Tibial nerve (tissue), 4 donors: ENCODE measurements at regions not wholly inside any gene's neighbourhood (a gene's known extent, or its start where the extent isn't known, plus 50 kb on each side); places are given as distances from the start of the nearest gene placed in this dataset.

Experiments
- DNase-seq, 2 donors: peaks; one replicate each; pipeline ENCODE4 v3.0.0-alpha.2; 2019; ENCODE audit warnings: low spot score in 2 of 2
- H3K27ac ChIP-seq, 4 donors: fragments of 200-600 bp; sonication (generic) in 3 of 4; one replicate each; pipeline ENCODE4 v1.5.1; 2017 to 2019; ENCODE audit warnings: mild to moderate bottlenecking in 1 of 4
- H3K27me3 ChIP-seq, 2 donors: fragments of 200-600 bp; sonication (generic) in 1 of 2; one replicate each; pipeline versions ENCODE4 v1.5.1 to v1.6.0; 2017 to 2019
- H3K36me3 ChIP-seq, 3 donors: fragments of 200-600 bp; sonication (generic); one replicate each; pipeline ENCODE4 v1.5.1; 2018 to 2019
- H3K4me1 ChIP-seq, 4 donors: fragments of 200-600 bp; sonication (generic) in 3 of 4; one replicate each; pipeline ENCODE4 v1.5.1; 2017 to 2019
- H3K4me3 ChIP-seq, 4 donors: fragments of 200-600 bp; sonication (generic) in 3 of 4; one replicate each; pipeline ENCODE4 v1.5.1; 2017 to 2019; ENCODE audit warnings: mild to moderate bottlenecking in 1 of 4, moderate library complexity in 1 of 4
- H3K9me3 ChIP-seq, 4 donors: fragments of 200-600 bp; sonication (generic) in 3 of 4; one replicate each; pipeline ENCODE4 v1.5.1; 2017 to 2019
- CTCF ChIP-seq, 5 experiments: fragments of 200-600 bp in 3 of 5; fragments of 450-650 bp in 2 of 5; sonication (generic) in 3 of 5; IDR thresholded peaks; one replicate each; pipeline ENCODE4 v1.5.1; 2016 to 2019; ENCODE audit warnings: antibody characterized with exemption in 5 of 5, mild to moderate bottlenecking in 3 of 5, moderate library complexity in 2 of 5
- EP300 ChIP-seq, 2 donors: sonication (generic); formaldehyde crosslinking; IDR thresholded peaks; one replicate each; pipeline ENCODE4 v1.6.1; 2017; ENCODE audit warnings: antibody characterized with exemption in 2 of 2, mild to moderate bottlenecking in 1 of 2
- POLR2A ChIP-seq, 2 donors: fragments of 450-650 bp; IDR thresholded peaks; one replicate each; pipeline ENCODE4 v1.6.1; 2017; ENCODE audit warnings: antibody characterized with exemption in 2 of 2, mild to moderate bottlenecking in 2 of 2, moderate library complexity in 2 of 2
- WGBS, 2 donors: methylation state at CpG; one replicate each; pipeline ENCODE4 v1.1.5; 2018; 5-methylcytosine and 5-hydroxymethylcytosine counted together

DNA sequence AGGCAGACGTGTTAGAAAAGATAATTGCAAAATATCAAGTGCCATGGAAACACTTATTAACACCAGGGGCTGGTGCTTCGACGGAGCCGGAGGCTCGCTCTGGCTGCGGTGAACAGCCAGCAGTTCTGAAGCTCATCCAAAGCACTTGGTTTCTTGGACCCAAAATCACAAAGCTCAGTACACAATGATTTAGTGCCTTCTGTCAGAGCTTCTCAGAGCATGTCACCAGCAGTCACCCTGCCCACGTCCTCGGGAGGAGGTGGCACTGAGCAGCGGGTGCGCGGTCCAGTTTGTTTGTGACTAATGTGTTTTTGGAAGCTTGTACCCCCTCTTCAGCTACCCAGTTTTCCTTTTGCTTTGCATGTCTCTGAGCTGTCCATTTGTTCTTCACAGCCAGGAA is 58.7 kb upstream of the KIRREL3 start:
- Histone ChIP-seq H3K4me3 (no peak overlapping the region), H3K27me3 (no peaks in the 10 kb centered on the region), H3K9me3 (no peaks in the 10 kb centered on the region), H3K36me3 (no peaks in the 10 kb centered on the region), H3K27ac (no peak overlapping the region), H3K4me1 (no peaks in the 10 kb centered on the region)
- TF ChIP-seq EP300 (IDR thresholded peaks at IDR 0.05), result no peak
- no peak for TF ChIP-seq CTCF (IDR thresholded peaks at IDR 0.05)
- no peak for TF ChIP-seq POLR2A (IDR thresholded peaks at IDR 0.05)
- WGBS, 2 donors, result 83 to 85% methylated on average over 11 of the region's 11 CpGs
- no peak for DNase-seq

- DNase-seq, result no peak
- H3K4me3 ChIP-seq, result no peak overlapping the region
- H3K4me1 ChIP-seq, result no peaks in the 10 kb centered on the region
- no peak overlapping the region for H3K27ac ChIP-seq
- TF ChIP-seq EP300 (IDR thresholded peaks at IDR 0.05) (no peak), CTCF (IDR thresholded peaks at IDR 0.05) (no peak), POLR2A (IDR thresholded peaks at IDR 0.05) (no peak)
- H3K36me3 ChIP-seq, result no peaks in the 10 kb centered on the region
- 91 to 95% methylated on average over 2 of the region's 2 CpGs for WGBS, 2 donors
- no peaks in the 10 kb centered on the region for H3K27me3 ChIP-seq
- no peaks in the 10 kb centered on the region for H3K9me3 ChIP-seq
These were observed 58.0 kb upstream of the KIRREL3 start for GRCh38 chr11:127058524-127058923.

GRCh38 chr11:127057126-127057525 is 56.6 kb upstream of the KIRREL3 start:
- DNase-seq, result no peak
- TF ChIP-seq EP300 (IDR thresholded peaks at IDR 0.05) (no peak), CTCF (IDR thresholded peaks at IDR 0.05) (no peak), POLR2A (IDR thresholded peaks at IDR 0.05) (no peak)
- Histone ChIP-seq H3K4me1 (no peaks in the 10 kb centered on the region), H3K36me3 (no peaks in the 10 kb centered on the region), H3K27me3 (no peaks in the 10 kb centered on the region), H3K4me3 (no peak overlapping the region), H3K27ac (no peak overlapping the region), H3K9me3 (no peaks in the 10 kb centered on the region)
- 78 to 80% methylated on average over 8 of the region's 8 CpGs for WGBS, 2 donors

- Histone ChIP-seq H3K27ac (no peak overlapping the region), H3K9me3 (no peaks in the 10 kb centered on the region), H3K4me3 (no peak overlapping the region), H3K27me3 (no peaks in the 10 kb centered on the region), H3K36me3 (no peaks in the 10 kb centered on the region), H3K4me1 (no peaks in the 10 kb centered on the region)
- DNase-seq, result no peak
- TF ChIP-seq CTCF (IDR thresholded peaks at IDR 0.05) (no peak), POLR2A (IDR thresholded peaks at IDR 0.05) (no peak), EP300 (IDR thresholded peaks at IDR 0.05) (no peak)
- WGBS, 2 donors, result 71 to 74% methylated on average over 6 of the region's 6 CpGs
These were observed 55.9 kb upstream of the KIRREL3 start for GRCh38 chr11:127056338-127056971.

DNA sequence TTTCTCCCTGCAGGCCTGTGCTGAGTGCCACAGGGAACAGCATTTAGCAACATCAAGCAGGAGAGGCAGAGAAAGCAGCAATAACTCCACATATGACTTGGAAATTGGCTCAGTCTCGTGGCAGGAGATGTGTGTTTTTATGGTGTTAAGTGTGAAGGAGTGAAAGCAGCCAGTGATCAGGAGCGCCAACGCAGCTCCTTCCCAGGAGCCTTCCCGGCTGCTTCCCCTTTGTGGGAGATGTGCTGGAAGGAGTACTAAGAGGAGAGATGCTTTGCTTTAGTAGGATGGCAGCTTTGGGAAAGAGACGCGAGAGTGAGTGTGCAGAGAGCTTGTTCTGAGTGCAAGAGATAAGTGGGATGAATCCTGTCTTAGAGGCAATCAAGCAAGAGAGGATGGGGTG is 54.7 kb upstream of the KIRREL3 start:
- Histone ChIP-seq H3K4me1 (no peaks in the 10 kb centered on the region), H3K36me3 (no peaks in the 10 kb centered on the region), H3K4me3 (no peak overlapping the region), H3K9me3 (no peaks in the 10 kb centered on the region), H3K27ac (no peak overlapping the region), H3K27me3 (no peaks in the 10 kb centered on the region)
- DNase-seq, result no peak
- TF ChIP-seq EP300 (IDR thresholded peaks at IDR 0.05), result no peak
- no peak for TF ChIP-seq CTCF (IDR thresholded peaks at IDR 0.05)
- WGBS, 2 donors, result 58 to 61% methylated on average over 6 of the region's 6 CpGs
